ENCODE measurements at regions not wholly inside any gene's neighbourhood (a gene's known extent, or its start where the extent isn't known, plus 50 kb on each side); places are given as distances from the start of the nearest gene placed in this dataset.
A peak's percentile ranks its signal among the peaks of the same experiment; 100 is the strongest.

- no peak overlapping the region for H2AFZ ChIP-seq (ENCODE audit: low read depth)
These were observed 94.0 kb upstream of the STT3B start for GRCh38 chr3:31438742-31439141.

GRCh38 chr3:31439890-31440750, 92.6 kb upstream of the STT3B start:
- H2AFZ ChIP-seq (ENCODE audit: low read depth) = no peak overlapping the region
- H4K20me1 ChIP-seq (ENCODE audit: insufficient read depth) = no peaks in the 10 kb centered on the region
- TF ChIP-seq, protein P1, sequence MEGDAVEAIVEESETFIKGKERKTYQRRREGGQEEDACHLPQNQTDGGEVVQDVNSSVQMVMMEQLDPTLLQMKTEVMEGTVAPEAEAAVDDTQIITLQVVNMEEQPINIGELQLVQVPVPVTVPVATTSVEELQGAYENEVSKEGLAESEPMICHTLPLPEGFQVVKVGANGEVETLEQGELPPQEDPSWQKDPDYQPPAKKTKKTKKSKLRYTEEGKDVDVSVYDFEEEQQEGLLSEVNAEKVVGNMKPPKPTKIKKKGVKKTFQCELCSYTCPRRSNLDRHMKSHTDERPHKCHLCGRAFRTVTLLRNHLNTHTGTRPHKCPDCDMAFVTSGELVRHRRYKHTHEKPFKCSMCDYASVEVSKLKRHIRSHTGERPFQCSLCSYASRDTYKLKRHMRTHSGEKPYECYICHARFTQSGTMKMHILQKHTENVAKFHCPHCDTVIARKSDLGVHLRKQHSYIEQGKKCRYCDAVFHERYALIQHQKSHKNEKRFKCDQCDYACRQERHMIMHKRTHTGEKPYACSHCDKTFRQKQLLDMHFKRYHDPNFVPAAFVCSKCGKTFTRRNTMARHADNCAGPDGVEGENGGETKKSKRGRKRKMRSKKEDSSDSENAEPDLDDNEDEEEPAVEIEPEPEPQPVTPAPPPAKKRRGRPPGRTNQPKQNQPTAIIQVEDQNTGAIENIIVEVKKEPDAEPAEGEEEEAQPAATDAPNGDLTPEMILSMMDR (conservative IDR thresholded peaks at IDR 0.05; ENCODE audit: low read depth, low read length) = no peak
- H3K9ac ChIP-seq = no peak overlapping the region
- no peak overlapping the region; the same call in 1 of the 2 replicates for H3K4me2 ChIP-seq
- no peak overlapping the region for H3K4me3 ChIP-seq (IDR thresholded peaks at IDR 0.05; ENCODE audit: insufficient read depth, low read depth, low read length)
- H3K4me1 ChIP-seq (ENCODE audit: low read depth, poor library complexity, severe bottlenecking) = peaks cover 51% of the 10 kb centered on the region
- no peaks in the 10 kb centered on the region for H3K36me3 ChIP-seq (ENCODE audit: insufficient read depth)
- H3K27ac ChIP-seq = no peak overlapping the region
- no peaks in the 10 kb centered on the region for H3K27me3 ChIP-seq (ENCODE audit: insufficient read depth, low read depth)
- H3K79me2 ChIP-seq (ENCODE audit: insufficient read depth, low read depth) = no peaks in the 10 kb centered on the region

More at GRCh38 chr3:31438742-31439141, 94.0 kb upstream of the STT3B start:
- Histone ChIP-seq H3K4me2 (no peak overlapping the region), H3K9ac (no peak overlapping the region), H3K4me1 (ENCODE audit: low read depth, poor library complexity, severe bottlenecking) (peaks cover 40% of the 10 kb centered on the region), H3K4me3 (IDR thresholded peaks at IDR 0.05; ENCODE audit: insufficient read depth, low read depth, low read length) (no peak overlapping the region), H4K20me1 (ENCODE audit: insufficient read depth) (no peaks in the 10 kb centered on the region), H3K27ac (no peak overlapping the region), H3K79me2 (ENCODE audit: insufficient read depth, low read depth) (no peaks in the 10 kb centered on the region), H3K36me3 (ENCODE audit: insufficient read depth) (no peaks in the 10 kb centered on the region), H3K27me3 (ENCODE audit: insufficient read depth, low read depth) (no peaks in the 10 kb centered on the region)
- TF ChIP-seq, protein P1 (conservative IDR thresholded peaks at IDR 0.05; ENCODE audit: low read depth, low read length) = no peak

- Histone ChIP-seq H2AFZ (ENCODE audit: low read depth) (no peak overlapping the region), H3K27ac (no peak overlapping the region), H3K36me3 (ENCODE audit: insufficient read depth) (no peaks in the 10 kb centered on the region), H4K20me1 (ENCODE audit: insufficient read depth) (no peaks in the 10 kb centered on the region), H3K4me3 (IDR thresholded peaks at IDR 0.05; ENCODE audit: insufficient read depth, low read depth, low read length) (no peak overlapping the region), H3K79me2 (ENCODE audit: insufficient read depth, low read depth) (no peaks in the 10 kb centered on the region), H3K27me3 (ENCODE audit: insufficient read depth, low read depth) (no peaks in the 10 kb centered on the region), H3K4me1 (ENCODE audit: low read depth, poor library complexity, severe bottlenecking) (peaks cover 57% of the 10 kb centered on the region), H3K4me2 (peak overlapping the region; percentile 21; the same call in 1 of the 2 replicates), H3K9ac (no peak overlapping the region)
- TF ChIP-seq, protein P1 (conservative IDR thresholded peaks at IDR 0.05; ENCODE audit: low read depth, low read length) = no peak
These were observed 91.8 kb upstream of the STT3B start for GRCh38 chr3:31440878-31441277.

GRCh38 chr3:31442755-31443154, 90.0 kb upstream of the STT3B start:
- Histone ChIP-seq H3K27me3 (ENCODE audit: insufficient read depth, low read depth) (no peaks in the 10 kb centered on the region), H3K4me3 (IDR thresholded peaks at IDR 0.05; ENCODE audit: insufficient read depth, low read depth, low read length) (no peak overlapping the region), H3K4me2 (no peak overlapping the region), H3K79me2 (ENCODE audit: insufficient read depth, low read depth) (no peaks in the 10 kb centered on the region), H2AFZ (ENCODE audit: low read depth) (no peak overlapping the region), H3K9ac (no peak overlapping the region), H3K36me3 (ENCODE audit: insufficient read depth) (no peaks in the 10 kb centered on the region), H3K4me1 (ENCODE audit: low read depth, poor library complexity, severe bottlenecking) (peaks cover 76% of the 10 kb centered on the region), H4K20me1 (ENCODE audit: insufficient read depth) (no peaks in the 10 kb centered on the region), H3K27ac (no peak overlapping the region)
- TF ChIP-seq, protein P1 (conservative IDR thresholded peaks at IDR 0.05; ENCODE audit: low read depth, low read length) = no peak
